Daoy (cell line): ENCODE measurements at regions not wholly inside any gene's neighbourhood (a gene's known extent, or its start where the extent isn't known, plus 50 kb on each side); places are given as distances from the start of the nearest gene placed in this dataset.

Experiments used
- DNase-seq: peaks from one replicate; pipeline ENCODE4 v3.0.0-alpha.2; 2015; ENCODE audit warnings: low read depth

- no peak for DNase-seq
Measured at GRCh38 chr2:48258481-48259149, 55.9 kb upstream of the FOXN2 start.

GRCh38 chr2:48259811-48260210, 54.7 kb upstream of the FOXN2 start:
- no peak for DNase-seq

GRCh38 chr2:48264627-48265026, 49.9 kb upstream of the FOXN2 start:
- DNase-seq = no peak
